Astrocyte of the cerebellum (primary cell): ENCODE measurements at regions not wholly inside any gene's neighbourhood (a gene's known extent, or its start where the extent isn't known, plus 50 kb on each side); places are given as distances from the start of the nearest gene placed in this dataset.

Experiments used
- DNase-seq: peaks from one replicate; pipeline ENCODE4 v3.0.0-alpha.2; 2011; ENCODE audit warnings: low read depth
- H3K4me3 ChIP-seq: 2 replicates; pipeline ENCODE4 v1.5.1; 2011; ENCODE audit warnings: mild to moderate bottlenecking, low read depth, low read length, moderate library complexity
- in situ Hi-C: cut with HindIII; loops from 2 replicates; pipeline ENCODE4 v1.10.0; 2017; ENCODE audit warnings: low sequenced_read_pairs
- TF ChIP-seq, protein P1 (sequence below): IDR thresholded peaks from 2 replicates; pipeline ENCODE4 v1.5.1; 2012; ENCODE audit warnings: low read length, low read depth, moderate library complexity, mild to moderate bottlenecking; ENCODE audit errors: missing control alignments

DNA sequence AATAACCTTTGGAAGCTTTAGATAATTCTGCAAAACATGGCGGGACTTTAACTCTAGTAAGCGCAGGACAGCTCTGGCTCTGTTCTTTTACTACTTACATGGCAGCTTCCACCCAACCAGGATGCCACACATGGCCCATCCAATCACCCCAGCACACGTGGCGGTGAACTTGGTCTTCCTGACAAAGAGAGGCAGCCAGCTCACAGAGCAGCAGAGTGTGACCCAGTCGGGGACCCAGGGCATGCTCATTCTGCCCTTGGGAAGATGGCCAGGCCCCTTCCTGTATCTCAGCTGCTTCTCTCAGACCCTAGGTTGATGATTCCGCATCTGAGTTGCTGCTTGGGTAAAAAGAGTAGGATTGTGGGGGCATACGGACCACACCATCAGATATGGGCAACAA lies 172.1 kb downstream of the USP12 start:
- H3K4me3 ChIP-seq, result no peak overlapping the region
- DNase-seq, result no peak
- in situ Hi-C loops, result loop anchor here (5.0 kb wide), 3 partner anchors 38 to 98 kb away; no protein-coding TSS in a partner anchor
- TF ChIP-seq, protein P1, sequence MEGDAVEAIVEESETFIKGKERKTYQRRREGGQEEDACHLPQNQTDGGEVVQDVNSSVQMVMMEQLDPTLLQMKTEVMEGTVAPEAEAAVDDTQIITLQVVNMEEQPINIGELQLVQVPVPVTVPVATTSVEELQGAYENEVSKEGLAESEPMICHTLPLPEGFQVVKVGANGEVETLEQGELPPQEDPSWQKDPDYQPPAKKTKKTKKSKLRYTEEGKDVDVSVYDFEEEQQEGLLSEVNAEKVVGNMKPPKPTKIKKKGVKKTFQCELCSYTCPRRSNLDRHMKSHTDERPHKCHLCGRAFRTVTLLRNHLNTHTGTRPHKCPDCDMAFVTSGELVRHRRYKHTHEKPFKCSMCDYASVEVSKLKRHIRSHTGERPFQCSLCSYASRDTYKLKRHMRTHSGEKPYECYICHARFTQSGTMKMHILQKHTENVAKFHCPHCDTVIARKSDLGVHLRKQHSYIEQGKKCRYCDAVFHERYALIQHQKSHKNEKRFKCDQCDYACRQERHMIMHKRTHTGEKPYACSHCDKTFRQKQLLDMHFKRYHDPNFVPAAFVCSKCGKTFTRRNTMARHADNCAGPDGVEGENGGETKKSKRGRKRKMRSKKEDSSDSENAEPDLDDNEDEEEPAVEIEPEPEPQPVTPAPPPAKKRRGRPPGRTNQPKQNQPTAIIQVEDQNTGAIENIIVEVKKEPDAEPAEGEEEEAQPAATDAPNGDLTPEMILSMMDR, result no peak

DNA sequence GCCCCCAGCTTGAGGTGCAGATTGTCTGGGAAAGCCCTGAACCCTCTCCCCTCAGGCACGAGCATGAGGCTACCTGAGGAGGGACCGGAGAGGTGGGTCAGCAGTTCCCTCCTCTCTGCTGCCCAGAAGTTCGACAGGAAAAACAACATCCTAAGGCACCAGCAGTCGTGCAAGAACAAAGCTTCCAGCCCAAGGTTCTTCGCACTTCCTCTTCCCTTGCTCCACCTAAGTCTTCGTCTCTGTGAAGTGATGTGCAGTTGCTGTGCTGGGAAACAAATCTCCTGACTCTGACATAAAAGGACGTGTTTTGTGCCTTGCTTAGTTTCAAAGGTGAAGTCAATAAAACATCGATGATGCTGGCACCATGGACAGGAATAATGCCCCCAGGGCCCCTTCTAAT lies 173.3 kb downstream of the USP12 start:
- DNase-seq, result no peak
- in situ Hi-C loops, result loop anchor here (5.0 kb wide), 3 partner anchors 39 to 99 kb away; no protein-coding TSS in a partner anchor
- H3K4me3 ChIP-seq, result no peak overlapping the region
- TF ChIP-seq, protein P1, result no peak

DNA sequence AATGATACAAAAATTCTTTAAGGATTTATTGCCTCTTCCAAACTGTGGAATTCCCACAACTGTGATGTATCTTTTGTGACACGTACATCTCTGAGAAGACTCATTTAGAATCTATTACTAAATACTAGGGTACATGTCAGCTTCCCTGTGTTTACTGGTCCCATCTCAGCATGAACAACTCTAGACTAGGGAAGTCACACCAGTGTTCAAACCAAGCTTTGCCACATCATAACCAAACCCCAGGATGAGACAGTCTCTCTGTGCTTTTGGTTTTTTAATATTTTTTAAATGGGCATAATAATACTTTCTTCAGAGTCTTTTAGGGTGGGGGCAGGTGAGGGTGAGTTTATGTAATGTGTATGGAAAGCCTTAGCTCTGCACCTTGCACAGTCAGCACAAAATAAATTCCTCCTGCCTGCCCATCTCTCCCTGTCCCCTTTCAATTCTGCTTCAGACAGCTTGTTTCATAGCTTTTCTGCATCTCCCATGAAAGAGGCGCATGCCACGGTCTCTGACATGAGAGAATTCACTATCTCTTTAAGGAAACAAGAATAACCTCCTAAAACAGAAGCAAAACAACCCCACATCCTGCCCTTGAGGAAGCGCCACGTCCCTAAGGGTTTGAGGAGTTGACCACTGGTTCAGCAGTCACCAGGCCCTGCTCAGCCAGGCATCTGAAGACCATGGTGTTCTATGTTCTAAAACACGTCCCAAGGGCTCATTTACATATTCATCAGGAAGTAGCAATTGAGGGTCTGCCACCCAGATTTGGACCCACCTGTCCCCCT lies 174.5 kb downstream of the USP12 start:
- H3K4me3 ChIP-seq, result no peak overlapping the region
- DNase-seq, result no peak
- TF ChIP-seq, protein P1, result no peak
- in situ Hi-C loops, result loop anchor here (5.0 kb wide), 3 partner anchors 40 to 100 kb away; no protein-coding TSS in a partner anchor

DNA sequence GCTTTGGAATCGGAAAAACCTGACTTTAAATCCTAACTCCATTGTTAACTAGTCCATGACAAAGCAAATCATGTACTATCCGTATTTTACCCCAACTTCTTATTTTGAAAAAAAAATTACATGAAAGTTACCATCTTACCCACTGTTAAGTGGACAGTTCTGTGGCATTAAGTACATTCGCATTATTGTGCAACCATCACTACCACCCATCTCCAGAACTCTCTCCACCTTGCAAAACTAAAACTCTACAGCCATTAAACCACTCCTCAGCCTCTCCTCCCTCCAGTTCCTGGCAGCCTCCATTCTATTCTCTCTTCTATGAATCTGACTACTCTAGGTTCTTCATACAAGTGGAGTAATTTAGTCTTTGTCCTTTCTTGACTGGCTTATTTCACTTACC lies 176.5 kb downstream of the USP12 start:
- in situ Hi-C loops, result loop anchor here (5.0 kb wide), 3 partner anchors 42 to 102 kb away; no protein-coding TSS in a partner anchor
- TF ChIP-seq, protein P1, result no peak
- H3K4me3 ChIP-seq, result no peak overlapping the region
- no peak for DNase-seq

DNA sequence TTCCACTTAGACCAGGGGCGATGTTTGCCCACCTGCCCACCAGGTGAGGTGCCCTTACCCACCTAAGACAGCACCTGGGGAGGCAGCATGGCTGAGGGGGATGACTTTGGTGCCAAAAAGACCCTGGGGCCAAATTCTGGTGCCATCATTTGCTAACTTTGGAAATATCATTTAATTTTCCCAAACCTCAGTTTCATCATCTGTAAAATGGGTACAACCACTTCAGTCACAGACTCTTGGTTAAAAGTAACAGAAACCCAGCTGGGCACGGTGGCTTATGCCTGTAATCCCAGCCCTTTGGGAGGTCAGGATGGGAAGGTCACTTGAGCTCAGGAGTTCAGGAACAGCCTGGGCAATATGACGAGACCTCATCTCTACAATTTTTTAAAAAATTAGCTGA lies 177.8 kb downstream of the USP12 start:
- H3K4me3 ChIP-seq, result no peak overlapping the region
- DNase-seq, result no peak
- TF ChIP-seq, protein P1, result no peak
- in situ Hi-C loops, result no loop called here

DNA sequence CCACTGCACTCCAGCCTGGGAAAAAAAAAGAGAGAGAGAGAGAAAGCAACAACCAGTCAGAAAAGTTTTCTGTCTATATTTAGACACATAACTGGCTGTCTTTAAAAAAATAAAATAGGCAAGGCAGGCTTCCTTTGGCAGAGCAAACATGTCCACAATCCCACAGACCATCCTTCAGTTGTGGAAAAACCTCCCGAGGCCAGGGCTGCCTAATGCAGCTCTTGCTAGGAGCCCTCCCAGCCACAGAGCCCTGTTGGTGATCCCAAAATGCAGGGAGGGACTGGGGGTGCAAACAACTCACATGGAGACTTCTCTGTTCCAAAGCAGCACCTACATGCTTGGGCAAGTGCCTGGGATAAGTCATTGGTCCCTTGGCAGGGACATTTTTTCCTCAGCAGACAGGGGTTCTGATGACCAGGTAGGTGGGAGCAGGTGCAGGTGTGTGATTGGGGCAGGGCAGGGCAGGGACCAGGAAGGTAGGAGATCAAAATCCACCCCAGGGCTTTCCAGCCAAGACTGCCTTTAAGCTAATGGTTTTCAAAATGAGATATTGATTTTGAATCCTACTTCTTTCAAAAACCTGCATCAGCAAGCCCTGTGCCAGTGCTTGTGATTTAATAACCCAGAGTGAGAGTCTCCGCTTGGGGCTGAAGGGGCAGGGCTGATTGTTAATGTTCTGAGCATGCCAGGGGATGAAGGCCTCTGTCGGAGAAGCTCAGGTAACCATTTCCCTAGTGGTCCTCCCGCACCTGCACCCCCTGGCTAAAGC lies 178.5 kb downstream of the USP12 start:
- H3K4me3 ChIP-seq, result no peak overlapping the region
- TF ChIP-seq, protein P1, result no peak
- DNase-seq, result no peak
- in situ Hi-C loops, result no loop called here
